IPS-11a (cell line): ENCODE measurements at regions not wholly inside any gene's neighbourhood (a gene's known extent, or its start where the extent isn't known, plus 50 kb on each side); places are given as distances from the start of the nearest gene placed in this dataset.
"Not testable (repeated sequence)": the region's sequence is repeated elsewhere in the genome, so short reads cannot be mapped to it uniquely, and the experiment has no call there.

Experiments
- H3K4me3 ChIP-seq: one replicate; pipeline ENCODE4 v1.5.1; 2013; ENCODE audit warnings: low read depth, low read length, control low read depth

GRCh38 chr17:71176331-71176730 is 944.5 kb upstream of the SOX9 start:
- H3K4me3 ChIP-seq, result no peak overlapping the region

DNA sequence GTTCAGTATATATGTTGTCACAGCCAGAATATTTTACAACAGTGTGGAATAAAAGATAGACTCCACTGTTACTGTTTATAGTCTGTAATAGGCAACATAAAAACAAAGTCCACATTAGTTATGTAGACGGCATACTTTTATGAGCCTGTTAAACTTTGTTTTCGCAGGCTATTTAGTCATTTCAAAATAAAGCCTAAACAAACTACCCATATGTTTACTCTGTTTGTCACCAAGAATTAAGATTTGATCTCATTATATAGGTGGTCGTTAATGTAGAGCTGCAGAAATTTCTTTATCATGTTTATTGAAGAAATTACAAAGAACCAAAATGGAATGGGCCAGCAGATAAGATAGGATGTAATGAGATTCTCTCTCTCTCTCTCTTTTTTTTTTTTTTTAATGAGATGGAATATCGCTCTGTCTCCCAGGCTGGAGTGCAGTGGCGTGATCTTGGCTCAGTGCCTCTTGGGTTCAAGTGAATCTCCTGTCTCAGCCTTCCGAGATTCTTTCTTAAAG is 943.8 kb upstream of the SOX9 start:
- no peak overlapping the region for H3K4me3 ChIP-seq

GRCh38 chr17:71180801-71181385 is 939.9 kb upstream of the SOX9 start:
- no peak overlapping the region for H3K4me3 ChIP-seq

DNA sequence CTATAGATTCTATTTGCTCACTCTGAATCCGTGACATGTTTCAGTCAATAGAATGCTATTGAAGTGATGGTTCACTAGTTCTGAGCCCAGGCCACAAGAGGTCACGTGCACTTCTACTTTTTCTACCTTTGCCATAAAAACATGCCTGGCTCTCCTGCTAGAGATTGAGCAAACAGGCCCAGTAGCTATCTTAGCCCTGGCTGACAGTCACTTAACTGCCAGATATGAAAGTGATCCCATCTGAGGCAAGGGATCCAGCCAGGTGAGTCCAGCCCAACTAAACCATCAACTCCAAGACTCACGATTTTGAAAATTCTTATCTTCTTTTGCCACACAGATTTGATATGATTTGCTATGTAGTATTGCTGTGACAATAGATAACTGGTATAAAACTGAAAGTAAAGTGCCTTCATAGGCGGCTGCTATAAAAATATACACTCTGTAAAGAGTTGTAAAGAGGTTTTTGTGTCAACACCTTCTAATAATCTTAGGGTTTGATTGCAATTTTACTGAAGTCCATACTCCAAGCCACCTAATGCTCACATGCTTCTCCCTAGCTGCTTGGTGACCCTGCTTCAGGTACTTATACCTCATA is 937.7 kb upstream of the SOX9 start:
- H3K4me3 ChIP-seq, result no peak overlapping the region

- no peak overlapping the region for H3K4me3 ChIP-seq
Measured at GRCh38 chr17:71184716-71185115, 936.1 kb upstream of the SOX9 start.

GRCh38 chr17:71187145-71187878 is 933.5 kb upstream of the SOX9 start:
- no peak overlapping the region for H3K4me3 ChIP-seq

DNA sequence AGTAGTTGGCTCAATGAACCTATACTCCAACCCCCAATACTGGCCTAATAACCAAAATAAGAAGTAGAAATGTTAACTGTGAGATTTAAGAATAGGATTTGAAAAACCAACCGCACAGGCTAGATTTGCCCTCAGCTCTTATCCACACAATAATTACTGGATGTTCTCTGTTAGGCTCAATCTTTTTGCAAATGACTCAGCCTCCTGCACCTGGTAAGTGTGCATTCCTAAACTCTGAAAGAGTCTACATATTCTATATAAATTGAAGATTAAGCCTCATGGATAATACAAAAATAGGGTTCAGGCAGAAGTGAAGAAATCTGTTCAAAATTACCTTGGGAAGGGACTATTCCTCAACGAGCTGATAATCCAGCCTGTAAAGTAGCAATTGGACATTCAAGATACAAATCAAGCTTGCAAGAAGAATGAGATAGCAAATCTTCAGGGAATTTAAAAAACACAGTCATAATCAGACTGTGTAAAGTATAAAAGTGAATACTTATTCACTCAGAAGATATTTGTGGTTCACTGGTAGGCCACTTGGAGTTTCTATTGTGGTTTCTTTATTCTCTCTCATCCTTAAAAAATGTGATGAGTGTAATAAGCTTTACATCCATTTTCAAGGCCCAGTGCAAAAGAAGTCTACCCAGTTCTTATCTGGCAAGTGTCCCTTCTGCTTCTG is 931.9 kb upstream of the SOX9 start:
- no peak overlapping the region for H3K4me3 ChIP-seq

GRCh38 chr17:71189493-71189831 is 931.4 kb upstream of the SOX9 start:
- H3K4me3 ChIP-seq, result no peak overlapping the region

- no peak overlapping the region for H3K4me3 ChIP-seq
Measured at GRCh38 chr17:71192039-71192555, 928.7 kb upstream of the SOX9 start.

- no peak overlapping the region for H3K4me3 ChIP-seq
Measured at GRCh38 chr17:71192848-71193247, 928.0 kb upstream of the SOX9 start.

DNA sequence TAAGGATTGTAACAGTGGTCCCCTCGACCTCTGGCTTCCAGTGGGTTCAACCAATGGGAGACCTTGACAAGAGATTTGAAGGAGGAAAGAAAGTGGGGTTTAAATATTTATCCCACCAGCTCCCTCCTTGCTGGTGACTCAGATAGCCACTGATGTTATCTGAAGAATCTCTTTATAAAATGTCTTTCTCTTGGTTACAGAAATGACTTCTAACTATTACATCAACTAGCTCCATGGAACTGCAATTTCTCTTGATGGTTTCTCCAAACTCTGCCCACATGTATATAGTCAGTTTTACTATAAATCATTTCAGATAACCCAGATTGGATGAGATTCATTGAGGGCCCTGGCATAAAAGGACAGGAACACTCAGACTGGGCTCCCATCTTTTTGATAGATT is 920.2 kb upstream of the SOX9 start:
- no peak overlapping the region for H3K4me3 ChIP-seq

DNA sequence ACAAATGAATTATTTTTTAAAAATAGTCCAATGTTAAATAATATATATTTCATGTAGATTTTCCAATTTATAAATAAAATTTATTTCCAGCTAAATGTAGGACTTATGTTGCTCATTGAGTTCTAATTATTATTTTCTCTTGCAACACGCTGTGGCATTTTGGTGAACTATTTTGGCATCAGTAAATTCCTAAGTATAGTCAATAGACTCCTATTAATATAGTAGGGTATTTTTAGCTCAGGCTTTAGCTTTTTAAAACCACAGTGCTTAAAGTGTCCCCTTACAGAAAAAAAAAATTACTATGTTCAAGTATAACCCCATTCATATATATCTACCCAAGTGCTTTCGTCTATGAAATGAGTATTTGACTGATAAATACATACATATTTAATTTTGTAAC is 919.2 kb upstream of the SOX9 start:
- H3K4me3 ChIP-seq, result no peak overlapping the region

- H3K4me3 ChIP-seq, result no peak overlapping the region
Measured at GRCh38 chr17:71202449-71202848, 918.4 kb upstream of the SOX9 start.

GRCh38 chr17:71203953-71204352 is 916.9 kb upstream of the SOX9 start:
- H3K4me3 ChIP-seq, result no peak overlapping the region

DNA sequence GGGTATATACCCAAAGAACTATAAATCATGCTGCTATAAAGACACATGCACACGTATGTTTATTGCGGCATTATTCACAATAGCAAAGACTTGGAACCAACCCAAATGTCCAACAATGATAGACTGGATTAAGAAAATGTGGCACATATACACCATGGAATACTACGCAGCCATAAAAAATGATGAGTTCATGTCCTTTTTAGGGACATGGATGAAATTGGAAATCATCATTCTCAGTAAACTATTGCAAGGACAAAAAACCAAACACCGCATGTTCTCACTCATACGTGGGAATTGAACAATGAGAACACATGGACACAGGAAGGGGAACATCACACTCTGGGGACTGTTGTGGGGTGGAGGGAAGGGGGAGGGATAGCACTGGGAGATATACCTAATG is 914.9 kb upstream of the SOX9 start:
- H3K4me3 ChIP-seq, result not testable (repeated sequence)

DNA sequence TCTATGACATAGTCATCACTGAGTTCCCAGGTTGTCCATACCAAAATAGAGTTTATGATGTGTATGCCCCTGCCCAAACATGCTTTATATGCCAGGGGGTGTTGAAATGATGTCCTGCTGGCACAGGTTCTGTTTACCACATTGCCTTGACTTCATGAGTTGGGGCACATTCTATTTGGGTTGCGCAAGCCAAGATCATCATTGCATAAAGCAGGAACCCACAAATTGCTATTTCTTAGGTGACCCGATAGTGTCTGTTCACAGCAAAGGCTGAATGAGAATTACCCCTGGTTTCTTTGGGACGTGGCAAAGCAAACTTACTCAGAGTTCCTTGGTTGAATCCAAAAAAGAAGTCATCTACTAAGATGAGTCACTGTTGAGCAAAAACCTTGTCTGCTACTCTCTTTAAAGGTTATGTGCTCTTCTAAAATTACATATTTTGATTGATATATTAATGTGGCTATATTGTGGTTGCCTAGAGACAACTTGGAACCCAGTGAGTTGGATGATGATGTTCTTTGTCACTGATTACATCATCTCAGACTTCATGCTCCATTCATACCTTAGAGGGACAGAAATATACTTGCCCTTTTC is 912.6 kb upstream of the SOX9 start:
- no peak overlapping the region for H3K4me3 ChIP-seq

DNA sequence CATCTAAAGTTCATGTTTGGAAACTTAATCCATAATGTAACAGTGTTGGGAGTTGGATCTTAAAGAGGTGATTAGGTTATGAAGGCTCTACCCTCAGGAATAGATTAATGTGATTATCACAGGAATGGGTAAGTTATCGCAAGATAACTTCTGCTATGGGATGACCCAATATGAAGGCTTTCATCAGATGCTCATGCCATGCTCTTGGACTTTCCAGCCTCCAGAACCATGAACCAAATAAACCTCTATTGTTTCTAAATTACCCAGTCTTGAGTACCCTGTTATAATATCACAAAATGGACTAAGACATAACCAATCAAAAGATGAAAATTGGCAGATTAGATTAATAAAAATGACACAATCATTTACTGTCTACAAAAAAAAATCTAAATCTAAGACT is 906.9 kb upstream of the SOX9 start:
- H3K4me3 ChIP-seq, result no peak overlapping the region

GRCh38 chr17:71217769-71218168 is 903.1 kb upstream of the SOX9 start:
- H3K4me3 ChIP-seq, result no peak overlapping the region

DNA sequence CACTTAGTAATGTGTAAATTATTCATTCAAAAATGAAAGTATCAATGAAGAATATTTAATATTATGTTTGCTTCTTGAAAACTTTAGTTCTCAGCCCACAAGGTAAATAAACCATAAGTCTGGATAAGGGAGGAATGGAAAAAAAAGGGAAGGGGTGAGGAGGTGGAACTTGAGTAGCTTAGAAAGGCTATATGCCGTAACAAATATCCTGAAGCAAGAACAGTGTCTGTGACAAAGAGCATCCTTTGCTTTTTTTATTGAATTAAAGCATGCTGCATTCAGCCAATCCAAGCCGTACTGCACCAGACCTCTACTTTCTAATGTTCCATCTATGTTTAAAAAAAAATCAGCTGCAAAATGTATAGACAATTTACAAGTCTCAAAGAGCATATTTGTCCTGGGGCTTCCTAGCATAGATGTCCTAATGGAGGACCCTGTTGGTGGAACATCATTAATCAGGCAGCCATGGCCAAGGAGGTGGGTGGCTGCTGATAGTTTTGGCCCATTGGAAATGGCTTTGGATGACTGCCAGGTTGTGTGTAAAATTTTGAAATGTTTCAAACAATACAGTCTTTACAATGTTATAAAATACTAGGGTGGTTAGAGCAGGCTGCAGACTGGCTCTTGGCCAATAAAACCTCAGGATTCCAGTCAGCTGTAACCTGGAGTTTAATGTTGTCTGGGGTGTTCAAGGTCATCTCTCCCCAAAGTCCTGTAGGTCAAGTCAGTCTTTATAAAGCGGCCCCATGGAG is 895.8 kb upstream of the SOX9 start:
- no peak overlapping the region for H3K4me3 ChIP-seq

GRCh38 chr17:71227841-71228240 is 893.0 kb upstream of the SOX9 start:
- no peak overlapping the region for H3K4me3 ChIP-seq

GRCh38 chr17:71229070-71229469 is 891.8 kb upstream of the SOX9 start:
- H3K4me3 ChIP-seq, result no peak overlapping the region
